CD4-positive, alpha-beta T cell treated with Interleukin-17A for 1 hour (primary cell): ENCODE measurements at regions not wholly inside any gene's neighbourhood (a gene's known extent, or its start where the extent isn't known, plus 50 kb on each side); places are given as distances from the start of the nearest gene placed in this dataset.
"Not testable (repeated sequence)": the region's sequence is repeated elsewhere in the genome, so short reads cannot be mapped to it uniquely, and the experiment has no call there.

Source experiments
- DNase-seq: peaks from one replicate; pipeline ENCODE4 v3.0.0-alpha.2; 2020

GRCh38 chr3:59404851-59405250 lies 355.0 kb upstream of the CFAP20DC start:
- DNase-seq: no peak

DNA sequence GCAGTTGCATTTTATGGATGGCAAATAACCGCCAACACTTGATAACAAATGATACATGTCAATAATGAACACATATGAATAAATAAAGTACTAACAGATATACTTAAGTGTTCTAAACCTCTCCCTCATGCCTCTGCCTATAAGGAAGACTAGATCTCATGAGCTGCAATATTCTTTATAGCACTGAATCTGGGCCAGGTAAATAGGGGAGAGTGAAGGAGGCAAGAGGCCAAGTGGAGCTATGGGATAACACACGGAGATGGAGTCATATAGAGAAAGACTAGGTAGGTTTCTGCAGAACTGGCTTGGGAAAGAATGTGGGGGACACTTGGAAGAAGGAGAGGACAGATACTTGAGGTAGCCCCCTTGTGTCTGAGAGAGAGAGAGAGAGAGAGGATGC lies 354.2 kb upstream of the CFAP20DC start:
- DNase-seq: no peak

GRCh38 chr3:59401924-59402323 lies 352.1 kb upstream of the CFAP20DC start:
- DNase-seq: no peak

DNA sequence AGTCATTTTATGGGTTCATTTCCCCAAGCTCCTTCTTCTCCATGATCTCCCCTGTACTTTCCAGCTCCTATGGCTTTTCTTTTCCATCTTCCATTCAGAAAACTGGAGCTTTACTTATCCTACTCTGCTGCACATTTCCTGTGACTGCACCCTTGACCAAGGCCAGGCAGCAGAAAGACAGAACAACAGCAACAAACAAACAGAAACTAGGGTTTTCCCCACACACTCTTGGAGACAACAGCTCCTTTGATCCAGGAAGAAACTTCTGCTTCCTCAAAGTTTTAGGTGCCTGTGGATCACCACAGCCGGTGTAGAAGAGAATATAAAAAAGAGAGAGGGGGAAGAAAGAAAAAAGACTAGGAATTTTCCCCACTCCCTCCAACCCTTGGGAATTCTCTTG lies 342.3 kb upstream of the CFAP20DC start:
- no peak for DNase-seq

GRCh38 chr3:59391131-59391530 lies 341.3 kb upstream of the CFAP20DC start:
- no peak for DNase-seq

- peak; percentile 22 for DNase-seq
These were observed 338.9 kb upstream of the CFAP20DC start for GRCh38 chr3:59388555-59389270.

DNA sequence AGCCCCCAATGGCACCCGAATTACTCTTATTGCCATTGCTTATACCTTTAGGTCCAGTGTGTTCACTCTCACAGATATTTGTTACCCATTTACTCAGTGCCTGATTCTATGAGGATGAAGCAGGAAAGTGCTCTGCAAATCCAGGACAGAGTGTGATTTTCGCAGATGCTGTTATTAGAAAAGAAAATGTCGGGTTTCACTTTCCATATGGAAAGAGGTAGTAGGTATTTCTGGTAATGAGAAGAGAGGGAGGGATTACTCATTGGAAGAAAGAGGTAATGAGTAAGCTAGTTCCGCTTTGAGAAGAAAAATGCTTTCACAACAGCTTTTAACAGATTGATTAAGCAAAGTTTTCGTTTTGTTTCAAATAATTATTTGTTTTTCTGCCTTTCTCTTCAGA lies 336.3 kb upstream of the CFAP20DC start:
- peak; percentile 11 for DNase-seq

DNA sequence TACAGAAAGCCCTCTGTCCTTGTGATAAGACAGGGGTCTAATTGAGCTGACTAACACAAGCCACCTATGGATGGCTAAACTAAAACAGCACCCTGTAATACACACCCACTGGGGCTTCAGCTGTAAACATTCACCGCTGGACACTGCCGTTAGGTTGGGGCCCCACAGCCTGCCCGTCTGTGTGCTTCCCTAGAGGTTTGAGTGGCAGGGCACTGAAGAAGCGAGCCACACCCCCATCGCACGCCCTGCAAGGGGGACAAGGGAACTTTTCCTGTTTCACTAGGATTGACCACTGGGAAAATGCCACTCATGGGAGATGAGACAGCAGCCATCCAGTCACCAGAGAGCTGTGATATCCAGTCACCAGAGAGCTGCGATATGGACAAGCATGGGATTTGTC lies 335.7 kb upstream of the CFAP20DC start:
- no peak for DNase-seq

DNA sequence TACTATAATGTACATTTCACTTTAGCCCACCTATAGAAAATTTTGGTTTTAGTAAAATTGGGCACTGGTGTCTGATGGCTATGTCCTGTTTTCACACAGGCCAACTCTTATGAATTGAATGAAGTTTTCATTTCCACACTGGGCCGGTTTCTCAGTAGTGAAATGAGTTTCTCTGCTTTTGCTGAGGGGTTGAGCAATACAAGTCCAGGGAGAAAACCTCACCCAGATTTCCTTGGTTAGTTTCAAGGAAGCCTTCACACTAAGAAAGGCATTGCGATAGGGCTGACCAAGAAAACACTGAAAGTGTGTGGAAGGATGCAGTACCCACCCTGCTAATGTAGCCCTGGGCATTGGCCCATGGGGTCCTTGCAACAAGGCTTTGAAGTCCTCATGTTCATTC lies 331.5 kb upstream of the CFAP20DC start:
- no peak for DNase-seq

DNA sequence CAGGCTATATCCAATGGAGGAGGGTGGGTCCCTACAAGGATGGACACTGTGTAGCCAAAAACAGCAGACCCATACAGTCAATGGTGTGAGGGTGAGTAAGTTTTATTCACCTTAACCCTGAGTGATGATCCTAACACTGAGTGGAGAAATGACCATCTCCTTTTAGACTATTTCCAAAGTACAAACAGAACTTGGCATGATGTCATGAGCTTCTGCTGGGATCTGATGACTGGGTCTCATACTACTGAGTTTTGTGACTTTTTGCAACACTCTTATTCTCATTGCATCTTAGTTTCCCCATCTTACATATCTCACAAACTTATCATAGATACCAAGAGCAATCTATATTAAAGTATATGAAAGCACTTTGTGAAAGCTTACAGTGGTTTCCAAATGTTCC lies 330.3 kb upstream of the CFAP20DC start:
- no peak for DNase-seq

DNA sequence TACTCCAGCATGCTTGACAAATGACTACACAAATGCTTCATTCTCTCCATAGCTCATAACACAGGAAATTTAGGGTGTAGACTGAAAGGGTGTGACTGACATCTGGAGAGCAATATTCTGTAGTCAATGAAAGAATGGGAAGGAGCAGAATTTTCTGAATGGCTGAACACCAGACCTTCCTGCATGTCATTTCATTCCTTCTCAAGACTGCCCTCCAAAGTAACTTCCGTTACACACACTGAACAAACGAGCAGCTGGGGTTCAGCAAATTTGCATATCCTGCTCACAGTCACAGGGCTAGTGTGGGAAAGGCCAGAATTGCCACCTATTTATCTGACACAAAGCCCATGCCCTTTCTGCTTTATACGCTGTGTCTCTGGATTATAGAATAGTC lies 325.0 kb upstream of the CFAP20DC start:
- peak; percentile 32 for DNase-seq

GRCh38 chr3:59374091-59374817 lies 324.4 kb upstream of the CFAP20DC start:
- no peak for DNase-seq

- no peak for DNase-seq
These were observed 322.5 kb upstream of the CFAP20DC start for GRCh38 chr3:59372346-59372745.

DNA sequence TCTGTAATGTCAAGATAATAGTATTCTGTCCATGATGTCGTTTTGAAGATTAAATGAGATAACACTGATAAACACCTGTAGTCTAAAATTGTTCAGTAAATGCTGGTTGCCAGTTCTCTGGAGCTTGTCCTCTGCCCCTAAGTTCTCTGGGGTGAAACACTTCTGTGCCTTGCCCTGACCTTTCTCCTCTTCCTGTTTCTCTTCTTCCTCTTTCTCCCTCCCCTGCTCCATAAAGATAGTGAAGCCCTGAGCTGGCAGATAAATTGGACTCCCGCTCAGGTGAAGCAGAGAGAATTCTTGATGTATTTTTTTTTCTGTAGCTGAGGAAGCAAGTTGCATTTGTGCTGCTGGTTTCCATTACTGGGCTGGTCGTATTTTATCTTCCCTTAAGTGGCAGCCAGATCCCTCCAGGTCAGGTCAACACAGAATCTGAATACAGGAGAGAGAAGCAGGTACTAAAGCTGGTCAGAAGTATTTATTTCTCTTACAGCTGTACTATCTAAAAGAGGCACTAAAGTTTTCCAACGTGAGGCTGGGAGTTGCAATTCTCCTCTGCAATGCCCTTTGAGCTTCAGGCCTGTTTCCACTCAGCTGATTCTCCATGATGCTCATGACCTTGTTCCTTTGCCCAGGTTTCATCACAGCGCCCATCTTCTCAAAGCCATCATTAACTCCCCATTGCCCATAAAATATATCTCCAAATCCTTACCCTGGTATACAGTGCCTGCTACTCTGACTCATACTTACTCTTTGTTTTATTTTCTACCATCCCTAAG lies 319.3 kb upstream of the CFAP20DC start:
- DNase-seq: no peak

- DNase-seq: no peak
These were observed 317.3 kb upstream of the CFAP20DC start for GRCh38 chr3:59367150-59367549.

GRCh38 chr3:59366218-59366617 lies 316.4 kb upstream of the CFAP20DC start:
- DNase-seq: no peak

DNA sequence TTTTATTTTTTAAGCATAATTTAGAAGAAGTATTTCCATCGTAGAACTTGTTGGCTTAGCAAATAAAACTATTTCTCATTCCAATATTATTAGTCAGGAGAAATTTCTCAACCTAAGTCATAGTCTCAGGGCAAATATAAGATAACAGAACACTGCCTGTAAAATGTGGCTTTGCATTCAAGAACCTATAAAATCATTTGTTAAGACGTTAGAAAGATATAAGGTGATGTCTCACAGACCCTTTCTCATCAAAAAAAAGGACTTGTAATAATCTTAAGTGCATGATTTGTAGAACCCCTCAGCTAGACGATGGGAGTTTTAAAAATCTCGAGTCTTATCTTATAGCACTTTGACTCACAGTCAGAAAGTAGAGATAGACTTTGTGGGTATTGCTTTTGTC lies 314.7 kb upstream of the CFAP20DC start:
- no peak for DNase-seq

- DNase-seq: not testable (repeated sequence)
These were observed 310.5 kb upstream of the CFAP20DC start for GRCh38 chr3:59360312-59360711.

DNA sequence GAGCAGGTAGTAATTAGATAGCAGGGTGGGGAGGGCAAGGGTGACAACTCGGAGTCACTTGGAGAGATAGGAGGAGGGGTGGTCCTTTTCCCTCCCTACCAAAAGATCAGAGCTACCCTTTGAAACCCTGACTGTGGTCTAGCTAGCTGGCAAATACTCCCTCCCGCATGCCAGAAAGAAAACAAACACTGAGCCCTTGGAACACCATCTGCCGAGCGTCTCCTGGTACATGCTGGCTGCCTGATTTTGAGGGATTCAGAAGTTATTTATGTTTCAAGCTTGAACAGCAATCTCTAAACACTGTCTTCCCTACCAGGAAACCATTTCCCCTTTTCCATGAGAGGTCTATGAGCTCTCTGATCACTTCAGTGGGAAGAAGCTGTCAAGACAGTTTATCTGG lies 291.6 kb upstream of the CFAP20DC start:
- no peak for DNase-seq

- DNase-seq: no peak
These were observed 290.0 kb upstream of the CFAP20DC start for GRCh38 chr3:59339818-59340217.

- no peak for DNase-seq
These were observed 289.1 kb upstream of the CFAP20DC start for GRCh38 chr3:59338934-59339333.

DNA sequence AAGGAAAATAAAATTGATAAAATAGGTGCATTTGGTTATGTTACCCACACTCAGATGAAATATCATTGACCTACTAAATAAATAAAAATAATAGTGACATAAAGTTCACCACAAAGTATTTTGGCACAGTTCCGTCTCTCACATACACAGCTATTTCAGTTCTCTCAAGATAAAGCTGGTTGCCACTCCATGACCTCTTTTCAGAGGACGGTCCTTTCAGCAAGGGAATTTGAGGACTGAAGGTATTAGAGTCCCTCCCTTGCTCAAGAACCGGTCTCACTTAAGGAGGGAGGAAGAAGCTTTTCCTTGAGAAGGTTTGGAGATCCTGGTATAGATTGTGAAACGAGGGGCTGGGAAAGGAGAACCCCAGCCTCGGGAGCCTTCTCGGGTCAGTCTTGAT lies 285.5 kb upstream of the CFAP20DC start:
- no peak for DNase-seq

- DNase-seq: no peak
These were observed 284.8 kb upstream of the CFAP20DC start for GRCh38 chr3:59334585-59334984.

GRCh38 chr3:59327376-59327808 lies 277.6 kb upstream of the CFAP20DC start:
- DNase-seq: no peak
